ENCODE measurements at regions not wholly inside any gene's neighbourhood (a gene's known extent, or its start where the extent isn't known, plus 50 kb on each side); places are given as distances from the start of the nearest gene placed in this dataset.

- intact Hi-C loops (cut with DNase I) = loop anchor here in 1 of 10 donors (10.0 kb wide), 1 partner anchor 710 kb away; no protein-coding TSS in a partner anchor
- no peak for TF ChIP-seq CTCF (IDR thresholded peaks at IDR 0.05)
Observed at GRCh38 chr10:35784751-35785150, 142.7 kb upstream of the FZD8 start.

GRCh38 chr10:35783305-35783838 lies 141.3 kb upstream of the FZD8 start:
- Histone ChIP-seq H3K36me3 (no peaks in the 10 kb centered on the region), H3K4me1 (peaks cover 0 to 5% (median 0%) of the 10 kb centered on the region in 9 donors), H3K27me3 (no peaks in the 10 kb centered on the region), H3K9me3 (peaks cover 0 to 22% (median 0%) of the 10 kb centered on the region in 11 donors), H3K4me3 (no peak overlapping the region), H3K27ac (no peak overlapping the region)
- DNase-seq (no peak), ATAC-seq (no peak)
- intact Hi-C loops (cut with DNase I) = loop anchor here in 1 of 10 donors (10.0 kb wide), 1 partner anchor 711 kb away; no protein-coding TSS in a partner anchor
- WGBS, 2 donors = 59 to 66% methylated on average over 7 of the region's 7 CpGs
- TF ChIP-seq CTCF (IDR thresholded peaks at IDR 0.05) = no peak

More at GRCh38 chr10:35784751-35785150, 142.7 kb upstream of the FZD8 start:
- peaks cover 0 to 22% (median 0%) of the 10 kb centered on the region in 11 donors for H3K9me3 ChIP-seq
- no peaks in the 10 kb centered on the region for H3K4me1 ChIP-seq
- ATAC-seq = no peak
- DNase-seq = no peak
- 79 to 81% methylated on average over 5 of the region's 5 CpGs for WGBS, 2 donors
- no peaks in the 10 kb centered on the region for H3K27me3 ChIP-seq
- H3K4me3 ChIP-seq = no peak overlapping the region
- no peaks in the 10 kb centered on the region for H3K36me3 ChIP-seq
- no peak overlapping the region for H3K27ac ChIP-seq

GRCh38 chr10:35781643-35782035 lies 139.5 kb upstream of the FZD8 start:
- Histone ChIP-seq H3K4me3 (no peak overlapping the region), H3K36me3 (no peaks in the 10 kb centered on the region), H3K27me3 (no peaks in the 10 kb centered on the region), H3K27ac (no peak overlapping the region), H3K9me3 (peaks cover 0 to 10% (median 0%) of the 10 kb centered on the region in 11 donors), H3K4me1 (peaks cover 0 to 12% (median 0%) of the 10 kb centered on the region in 9 donors)
- no peak for DNase-seq
- ATAC-seq = no peak
- WGBS, 2 donors = 48 to 52% methylated on average over 5 of the region's 5 CpGs
- TF ChIP-seq CTCF (IDR thresholded peaks at IDR 0.05) = peak in 5 of 9 donors; percentile 14 to 38 (median 18)
- intact Hi-C loops (cut with DNase I) = loop anchor here in 1 of 10 donors (10.0 kb wide), 1 partner anchor 713 kb away; no protein-coding TSS in a partner anchor

- intact Hi-C loops (cut with DNase I) = loop anchor here in 1 of 10 donors (10.0 kb wide), 1 partner anchor 714 kb away; no protein-coding TSS in a partner anchor
- no peaks in the 10 kb centered on the region for H3K27me3 ChIP-seq
- H3K9me3 ChIP-seq = peaks cover 0 to 4% (median 0%) of the 10 kb centered on the region in 11 donors
- WGBS, 2 donors = 95 to 97% methylated on average over 2 of the region's 2 CpGs
- H3K27ac ChIP-seq = no peak overlapping the region
- H3K36me3 ChIP-seq = no peaks in the 10 kb centered on the region
- no peak overlapping the region for H3K4me3 ChIP-seq
- no peak for TF ChIP-seq CTCF (IDR thresholded peaks at IDR 0.05)
- no peak for DNase-seq
- peaks cover 0 to 12% (median 0%) of the 10 kb centered on the region in 9 donors for H3K4me1 ChIP-seq
- no peak for ATAC-seq
Observed at GRCh38 chr10:35780970-35781642, 139.0 kb upstream of the FZD8 start.

Measured in heart right ventricle (tissue), 16 donors.